ENCODE measurements at regions not wholly inside any gene's neighbourhood (a gene's known extent, or its start where the extent isn't known, plus 50 kb on each side); places are given as distances from the start of the nearest gene placed in this dataset.
A peak's percentile ranks its signal among the peaks of the same experiment; 100 is the strongest.

- H2AK5ac ChIP-seq (ENCODE audit: insufficient read length, low read length), result no peak overlapping the region
- H3K27ac ChIP-seq (ENCODE audit: insufficient read length, low read depth, low read length), result no peak overlapping the region
- no peaks in the 10 kb centered on the region for H3K27me3 ChIP-seq (ENCODE audit: insufficient read depth, low read length)
- whole genome bisulfite sequencing (ENCODE audit: extremely low coverage, insufficient read length, low lambda C conversion rate), result no CpG with 5 or more reads among the region's 14 CpGs
- H4K5ac ChIP-seq (ENCODE audit: insufficient read length, low read depth, low read length), result no peak overlapping the region
- no peak overlapping the region for H3K9ac ChIP-seq (ENCODE audit: extremely low read depth, insufficient read length, low read length)
- no peaks in the 10 kb centered on the region for H3K79me1 ChIP-seq (ENCODE audit: insufficient read depth, low read depth, low read length, poor library complexity, severe bottlenecking)
- Mint-ChIP-seq H3K4me3 (no peak overlapping the region), H3K36me3 (ENCODE audit: insufficient read depth in 1 of 3, low read depth in 3 of 3) (no peaks in the 10 kb centered on the region; a peak in 1 of 7 replicates), H3K4me1 (peaks cover 17 to 26% of the 10 kb centered on the region in 2 experiments), H3K27me3 (ENCODE audit: low read depth) (no peaks in the 10 kb centered on the region; the same call in none of the 2 replicates), H3K9me3 (no peaks in the 10 kb centered on the region; a peak in 1 of 5 replicates), H3K27ac (no peak overlapping the region)
- H3K23ac ChIP-seq (ENCODE audit: insufficient read length, low read depth, low read length), result no peak overlapping the region
- no peak overlapping the region for H2AFZ ChIP-seq (ENCODE audit: low read length)
- no peak overlapping the region for H3K18ac ChIP-seq (ENCODE audit: insufficient read length, low read depth, low read length)
- TF ChIP-seq CTCF (conservative IDR thresholded peaks at IDR 0.05), result peak; percentile 20; the same call in 2 of the 3 replicates
- H3K4me2 ChIP-seq (ENCODE audit: insufficient read depth, insufficient read length, low read length), result no peak overlapping the region
- H3K4ac ChIP-seq (ENCODE audit: low read depth, low read length), result no peak overlapping the region
- H3K9me3 ChIP-seq (ENCODE audit: control insufficient read depth, low read depth, low read length), result no peaks in the 10 kb centered on the region
- H4K8ac ChIP-seq (replicated peaks; ENCODE audit: insufficient read length, low read depth, low read length), result no peak overlapping the region
- H3K79me2 ChIP-seq (ENCODE audit: insufficient read depth, low read length), result no peaks in the 10 kb centered on the region
- H2BK12ac ChIP-seq (ENCODE audit: insufficient read length, low read depth, low read length), result no peak overlapping the region
- DNase-seq, result no peak
- H2BK15ac ChIP-seq (ENCODE audit: low read depth, low read length), result no peak overlapping the region
- H3K56ac ChIP-seq (ENCODE audit: insufficient read length, low read depth, low read length), result no peak overlapping the region
- H3K4me1 ChIP-seq (ENCODE audit: insufficient read depth, low read length), result no peaks in the 10 kb centered on the region
- no peak overlapping the region for H2BK5ac ChIP-seq (ENCODE audit: insufficient read length, low read length)
- H3T11ph ChIP-seq (ENCODE audit: low read length), result no peak overlapping the region
- no peak overlapping the region for H4K91ac ChIP-seq (ENCODE audit: insufficient read length, low read depth, low read length)
- no peak overlapping the region for H2BK120ac ChIP-seq (ENCODE audit: low read depth, low read length, poor library complexity, severe bottlenecking)
- no peak overlapping the region for H3K14ac ChIP-seq (ENCODE audit: insufficient read depth, low read length)
- H2BK20ac ChIP-seq (ENCODE audit: low read depth, low read length, poor library complexity, severe bottlenecking), result no peak overlapping the region
- H3K23me2 ChIP-seq (ENCODE audit: insufficient read length, low read depth, low read length, poor library complexity, severe bottlenecking), result no peaks in the 10 kb centered on the region
- no peaks in the 10 kb centered on the region for H4K20me1 ChIP-seq (ENCODE audit: control insufficient read depth, insufficient read depth, insufficient read length)
These were observed 54.2 kb upstream of the ID2 start for GRCh38 chr2:8627692-8628085.

Measured in H9 (cell line).